ENCODE measurements at regions not wholly inside any gene's neighbourhood (a gene's known extent, or its start where the extent isn't known, plus 50 kb on each side); places are given as distances from the start of the nearest gene placed in this dataset.

DNA sequence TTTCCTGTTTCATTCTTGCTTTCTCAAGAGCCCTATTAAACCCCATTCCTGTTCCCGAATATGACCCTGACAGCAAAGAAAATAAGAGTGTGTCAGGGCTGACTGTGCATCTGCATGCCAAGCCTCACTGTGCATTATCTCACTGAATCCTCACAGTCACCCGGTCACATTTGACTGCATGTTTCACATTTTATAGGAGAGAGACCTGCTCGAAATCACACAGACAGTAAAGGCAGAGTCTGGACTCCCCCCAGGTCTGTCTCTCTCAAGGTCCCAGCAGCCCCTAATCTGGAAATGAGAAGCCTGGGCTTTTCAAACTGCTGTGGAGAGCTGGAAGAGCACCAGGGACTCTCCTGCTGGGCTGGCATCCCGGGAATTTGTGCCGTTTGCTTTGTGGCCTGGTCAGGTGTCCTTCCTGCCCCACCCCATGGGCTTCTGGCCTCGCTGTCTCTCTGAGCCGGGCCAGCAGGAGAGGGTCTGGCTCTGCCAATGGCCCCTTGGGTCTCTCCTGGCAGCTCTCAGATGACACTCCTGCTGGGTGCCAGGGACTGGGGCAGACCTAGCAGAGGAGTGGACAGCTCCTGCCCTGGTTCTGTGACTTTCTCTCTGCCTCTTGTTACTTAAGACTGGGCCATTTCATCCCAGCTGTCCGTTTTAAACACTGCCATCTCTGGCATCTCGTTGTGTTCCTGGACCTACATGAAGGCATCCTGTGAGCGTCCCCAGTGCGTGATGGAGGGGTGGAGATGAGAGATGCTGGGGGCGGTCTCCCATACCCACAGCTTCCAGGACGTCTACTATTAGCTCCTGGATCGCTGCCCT is 173.6 kb downstream of the ARHGAP12 start:
- peak; percentile 61 for DNase-seq
- in situ Hi-C loops (cut with HindIII; ENCODE audit: low pct_ligation_motif_present, low pct_unique_long_range_greater_than_20kb, low sequenced_read_pairs) = no loop called here

DNA sequence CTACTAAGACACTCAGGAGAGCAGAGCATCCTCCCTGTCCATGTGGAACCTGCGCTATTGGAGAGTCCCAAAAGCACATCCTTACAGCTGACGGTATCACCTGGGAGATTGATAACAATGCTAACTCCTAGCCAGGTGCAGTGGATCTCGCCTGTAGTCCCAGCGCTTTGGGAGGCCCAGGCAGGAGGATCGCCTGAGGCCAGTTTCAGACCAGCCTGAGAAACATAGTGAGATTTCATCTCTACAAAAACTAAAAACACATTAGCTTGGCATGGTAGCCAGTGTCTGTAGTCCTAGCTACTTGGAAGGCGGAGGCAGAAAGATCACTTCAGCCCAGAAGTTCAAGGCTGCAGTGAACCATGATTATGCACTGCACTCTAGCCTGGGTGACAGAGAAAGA is 174.9 kb downstream of the ARHGAP12 start:
- no peak for DNase-seq
- in situ Hi-C loops (cut with HindIII; ENCODE audit: low pct_ligation_motif_present, low pct_unique_long_range_greater_than_20kb, low sequenced_read_pairs) = no loop called here

DNA sequence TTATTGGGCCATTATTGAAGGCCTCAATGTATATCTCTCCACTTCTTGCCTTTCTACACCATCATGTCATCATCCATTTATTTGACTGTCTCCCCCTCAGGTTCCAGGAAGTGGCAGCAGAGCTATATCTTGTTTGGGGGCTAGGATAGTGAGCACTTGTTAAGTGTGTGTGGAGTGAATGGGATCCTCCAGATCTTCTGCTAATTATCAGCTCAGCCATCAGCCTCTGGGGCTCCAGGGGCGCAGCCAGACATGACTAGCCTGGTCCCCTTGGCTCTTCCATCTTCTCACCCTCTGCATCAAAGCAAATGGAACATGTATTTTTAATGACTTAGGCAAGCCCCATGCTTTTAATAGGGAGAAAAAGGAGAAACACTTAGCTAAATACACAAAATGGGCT is 176.5 kb downstream of the ARHGAP12 start:
- no peak for DNase-seq
- in situ Hi-C loops (cut with HindIII; ENCODE audit: low pct_ligation_motif_present, low pct_unique_long_range_greater_than_20kb, low sequenced_read_pairs) = no loop called here

- in situ Hi-C loops (cut with HindIII; ENCODE audit: low pct_ligation_motif_present, low pct_unique_long_range_greater_than_20kb, low sequenced_read_pairs) = no loop called here
- DNase-seq = no peak
These were observed 176.9 kb downstream of the ARHGAP12 start for GRCh38 chr10:31751738-31752080.

GRCh38 chr10:31751051-31751737 is 177.4 kb downstream of the ARHGAP12 start:
- in situ Hi-C loops (cut with HindIII; ENCODE audit: low pct_ligation_motif_present, low pct_unique_long_range_greater_than_20kb, low sequenced_read_pairs) = no loop called here
- DNase-seq = no peak

GRCh38 chr10:31749981-31750840 is 178.4 kb downstream of the ARHGAP12 start:
- no peak for DNase-seq
- in situ Hi-C loops (cut with HindIII; ENCODE audit: low pct_ligation_motif_present, low pct_unique_long_range_greater_than_20kb, low sequenced_read_pairs) = no loop called here

- no peak for DNase-seq
These were observed 179.3 kb downstream of the ARHGAP12 start for GRCh38 chr10:31749301-31749700.

GRCh38 chr10:31745612-31746376 is 182.8 kb downstream of the ARHGAP12 start:
- in situ Hi-C loops (cut with HindIII; ENCODE audit: low pct_ligation_motif_present, low pct_unique_long_range_greater_than_20kb, low sequenced_read_pairs) = no loop called here
- DNase-seq = peak; percentile 64

More at GRCh38 chr10:31749301-31749700, 179.3 kb downstream of the ARHGAP12 start:
- in situ Hi-C loops (cut with HindIII; ENCODE audit: low pct_ligation_motif_present, low pct_unique_long_range_greater_than_20kb, low sequenced_read_pairs) = no loop called here

- no peak for DNase-seq
- in situ Hi-C loops (cut with HindIII; ENCODE audit: low pct_ligation_motif_present, low pct_unique_long_range_greater_than_20kb, low sequenced_read_pairs) = no loop called here
These were observed 184.6 kb downstream of the ARHGAP12 start for GRCh38 chr10:31744025-31744424.

DNA sequence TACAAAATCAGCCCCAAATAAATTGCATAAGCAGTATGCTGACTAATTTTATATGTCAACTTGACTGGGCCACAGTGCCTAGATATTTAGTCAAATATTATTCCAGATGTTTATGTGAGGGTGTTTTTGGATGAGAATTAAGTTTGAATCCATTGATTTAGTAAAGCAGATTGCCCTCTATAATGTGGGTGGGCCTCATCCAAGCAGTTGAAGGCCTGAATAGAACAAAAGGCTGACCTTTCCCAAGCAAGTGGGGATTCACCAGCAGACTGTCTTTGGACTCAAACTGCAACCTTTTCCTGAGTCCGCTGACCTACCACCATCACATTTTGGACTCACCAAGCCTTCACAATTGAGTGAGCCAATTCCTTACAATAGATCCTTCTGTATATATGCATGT is 186.4 kb downstream of the ARHGAP12 start:
- no peak for DNase-seq
- in situ Hi-C loops (cut with HindIII; ENCODE audit: low pct_ligation_motif_present, low pct_unique_long_range_greater_than_20kb, low sequenced_read_pairs) = no loop called here

- no peak for DNase-seq
- in situ Hi-C loops (cut with HindIII; ENCODE audit: low pct_ligation_motif_present, low pct_unique_long_range_greater_than_20kb, low sequenced_read_pairs) = no loop called here
These were observed 187.2 kb downstream of the ARHGAP12 start for GRCh38 chr10:31741473-31741872.

DNA sequence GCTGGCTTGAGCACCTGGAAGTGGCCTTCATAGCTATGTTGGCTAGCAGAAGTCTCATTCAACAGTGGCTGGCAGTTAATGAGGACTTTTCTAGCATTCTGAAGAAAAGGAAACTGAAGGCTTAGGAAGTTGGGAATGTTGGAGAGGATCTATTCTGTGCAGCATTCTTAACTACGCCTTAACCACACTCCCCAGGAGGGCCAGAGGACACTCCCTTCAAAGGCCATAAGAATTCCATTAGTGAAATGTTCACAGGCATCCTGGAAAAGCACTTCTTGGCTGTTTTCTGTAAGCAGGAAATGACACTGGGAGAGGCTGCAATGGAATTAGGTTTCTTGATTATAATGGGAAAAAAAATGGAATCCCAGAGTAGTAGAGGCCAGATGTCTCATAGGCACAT is 188.9 kb downstream of the ARHGAP12 start:
- DNase-seq = peak; percentile 14

DNA sequence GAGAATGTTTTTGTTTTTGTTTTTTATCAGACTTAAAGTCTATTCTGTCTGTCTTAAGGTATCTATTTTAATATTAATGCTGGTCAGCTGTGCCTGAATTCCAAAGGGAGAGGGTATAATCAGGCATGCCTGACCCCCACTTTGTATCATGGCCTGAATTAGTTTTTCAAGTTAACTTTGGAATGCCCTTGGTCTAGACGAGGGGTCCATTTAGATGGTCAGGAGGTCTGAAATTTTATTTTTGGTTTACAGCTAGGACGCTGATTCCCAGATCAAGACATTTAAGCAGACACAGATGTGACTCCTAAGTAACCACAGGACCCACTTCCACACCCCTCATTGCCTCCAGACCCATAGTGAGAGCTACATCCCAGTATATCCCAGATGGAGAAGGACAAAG is 189.5 kb downstream of the ARHGAP12 start:
- in situ Hi-C loops (cut with HindIII; ENCODE audit: low pct_ligation_motif_present, low pct_unique_long_range_greater_than_20kb, low sequenced_read_pairs) = no loop called here
- no peak for DNase-seq

More for the DNA sequence above, 188.9 kb downstream of the ARHGAP12 start:
- in situ Hi-C loops (cut with HindIII; ENCODE audit: low pct_ligation_motif_present, low pct_unique_long_range_greater_than_20kb, low sequenced_read_pairs) = no loop called here

GRCh38 chr10:31731711-31732110 is 196.9 kb downstream of the ARHGAP12 start:
- in situ Hi-C loops (cut with HindIII; ENCODE audit: low pct_ligation_motif_present, low pct_unique_long_range_greater_than_20kb, low sequenced_read_pairs) = no loop called here
- DNase-seq = no peak

DNA sequence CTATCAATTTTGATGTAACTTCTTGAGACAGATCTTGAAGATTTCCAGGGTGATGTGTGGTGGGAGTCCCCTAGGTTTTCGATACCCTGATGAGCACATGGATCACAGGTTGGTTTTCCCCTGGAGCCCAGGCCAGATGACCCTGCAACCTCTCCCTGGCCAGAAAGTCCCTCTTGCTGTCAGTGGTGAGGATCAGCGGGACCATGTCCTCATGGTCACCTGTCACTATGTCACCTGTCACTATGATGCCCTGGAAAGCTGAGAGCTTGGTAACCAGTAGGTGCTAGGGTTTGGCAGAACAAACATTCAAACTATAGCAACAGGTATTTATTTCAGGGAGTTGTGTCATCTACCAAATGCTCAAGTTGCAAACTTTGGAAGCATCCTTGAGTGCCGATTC is 197.9 kb downstream of the ARHGAP12 start:
- in situ Hi-C loops (cut with HindIII; ENCODE audit: low pct_ligation_motif_present, low pct_unique_long_range_greater_than_20kb, low sequenced_read_pairs) = no loop called here
- DNase-seq = no peak

GRCh38 chr10:31728698-31729224 is 199.9 kb downstream of the ARHGAP12 start:
- in situ Hi-C loops (cut with HindIII; ENCODE audit: low pct_ligation_motif_present, low pct_unique_long_range_greater_than_20kb, low sequenced_read_pairs) = no loop called here
- no peak for DNase-seq

DNA sequence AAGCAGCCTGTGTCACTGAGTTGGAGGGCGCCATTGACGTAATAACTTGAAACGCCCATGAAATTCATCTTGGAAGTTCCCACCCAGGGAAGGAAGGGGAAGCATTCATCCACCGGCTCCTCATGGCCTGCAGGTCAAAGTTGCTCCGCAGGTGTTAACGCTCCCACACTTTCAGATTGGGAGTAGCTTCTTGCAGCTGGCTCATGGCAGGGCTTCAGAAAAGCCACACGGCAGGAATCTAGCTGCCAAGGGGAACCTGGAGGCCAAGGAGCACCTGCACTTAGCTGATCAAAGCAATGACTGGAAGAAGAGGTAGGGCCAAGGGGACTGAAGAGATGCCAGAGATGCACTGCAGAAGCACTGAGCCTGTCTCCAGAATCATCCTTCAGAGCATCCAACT is 203.2 kb downstream of the ARHGAP12 start:
- in situ Hi-C loops (cut with HindIII; ENCODE audit: low pct_ligation_motif_present, low pct_unique_long_range_greater_than_20kb, low sequenced_read_pairs) = no loop called here
- no peak for DNase-seq

DNA sequence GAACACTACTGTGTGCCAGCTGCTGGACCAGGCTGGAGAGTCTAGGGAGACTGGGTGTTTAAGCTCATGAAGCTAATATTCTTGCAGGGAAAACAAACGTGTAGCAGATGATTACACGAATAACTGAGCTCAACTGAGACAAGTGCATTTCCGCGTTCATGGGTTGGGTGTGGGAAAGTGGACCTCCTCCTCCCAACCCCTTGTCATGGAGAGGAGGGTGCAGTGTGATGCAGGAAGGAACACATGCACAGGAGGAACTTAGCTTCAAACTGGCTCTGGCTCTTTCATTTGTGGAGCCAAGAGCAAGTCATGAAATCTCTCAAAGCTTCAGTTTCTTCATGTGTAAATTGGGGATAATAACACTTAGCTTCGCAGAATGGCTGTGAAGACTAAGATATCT is 204.3 kb downstream of the ARHGAP12 start:
- in situ Hi-C loops (cut with HindIII; ENCODE audit: low pct_ligation_motif_present, low pct_unique_long_range_greater_than_20kb, low sequenced_read_pairs) = no loop called here
- no peak for DNase-seq

All from ACHN (cell line).